Omental fat pad (tissue), 3 donors: ENCODE measurements at regions not wholly inside any gene's neighbourhood (a gene's known extent, or its start where the extent isn't known, plus 50 kb on each side); places are given as distances from the start of the nearest gene placed in this dataset.
"Not testable (repeated sequence)": the region's sequence is repeated elsewhere in the genome, so short reads cannot be mapped to it uniquely, and the experiment has no call there.

Experiments used
- ATAC-seq: fragments of 150-250 bp; one replicate; pipeline ENCODE4 v1.9.1; 2016; ENCODE audit warnings: mild to moderate bottlenecking, moderate library complexity; ENCODE audit not compliant: low FRiP score
- DNase-seq: peaks from one replicate; pipeline ENCODE4 v3.0.0-alpha.2; 2019; ENCODE audit warnings: low spot score
- TF ChIP-seq, protein P1 (sequence below), 3 donors: fragments of 450-650 bp; IDR thresholded peaks; one replicate each; pipeline ENCODE4 v1.5.1; 2016 to 2017; ENCODE audit warnings: antibody characterized with exemption in 3 of 3, mild to moderate bottlenecking in 3 of 3, moderate library complexity in 2 of 3

DNA sequence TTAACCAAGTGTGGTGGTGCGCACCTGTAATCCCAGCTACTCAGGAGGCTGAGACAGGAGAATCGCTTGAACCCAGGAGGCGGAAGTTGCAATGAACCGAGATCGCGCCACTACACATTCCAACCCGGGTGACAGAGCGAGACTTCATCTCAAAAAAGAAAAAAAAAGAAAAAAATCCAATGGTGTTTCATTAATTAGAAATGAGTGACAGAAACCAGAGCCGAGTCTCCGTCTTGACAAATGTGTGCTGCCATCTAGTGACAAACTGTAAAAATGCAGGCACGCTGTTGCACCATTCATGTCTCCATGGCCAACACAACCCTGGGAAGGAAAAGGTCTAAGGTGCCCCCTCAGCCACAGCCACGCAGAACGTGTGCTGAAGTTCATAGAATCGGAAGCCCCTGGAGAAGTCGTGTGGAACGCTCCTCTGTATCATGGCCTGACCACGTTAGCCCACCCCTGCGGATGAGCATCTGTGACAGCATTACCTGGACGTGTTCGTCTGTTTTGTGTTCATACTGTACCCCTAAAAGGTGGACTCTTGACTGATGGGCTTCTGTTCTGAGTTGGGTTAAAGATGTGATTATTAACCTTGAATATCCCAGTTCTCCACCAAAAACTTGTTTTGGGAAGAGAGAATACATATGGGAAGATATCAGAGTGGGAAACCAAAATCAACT, 94.9 kb downstream of the LYZL2 start:
- peak; percentile 70 for DNase-seq
- TF ChIP-seq, protein P1, sequence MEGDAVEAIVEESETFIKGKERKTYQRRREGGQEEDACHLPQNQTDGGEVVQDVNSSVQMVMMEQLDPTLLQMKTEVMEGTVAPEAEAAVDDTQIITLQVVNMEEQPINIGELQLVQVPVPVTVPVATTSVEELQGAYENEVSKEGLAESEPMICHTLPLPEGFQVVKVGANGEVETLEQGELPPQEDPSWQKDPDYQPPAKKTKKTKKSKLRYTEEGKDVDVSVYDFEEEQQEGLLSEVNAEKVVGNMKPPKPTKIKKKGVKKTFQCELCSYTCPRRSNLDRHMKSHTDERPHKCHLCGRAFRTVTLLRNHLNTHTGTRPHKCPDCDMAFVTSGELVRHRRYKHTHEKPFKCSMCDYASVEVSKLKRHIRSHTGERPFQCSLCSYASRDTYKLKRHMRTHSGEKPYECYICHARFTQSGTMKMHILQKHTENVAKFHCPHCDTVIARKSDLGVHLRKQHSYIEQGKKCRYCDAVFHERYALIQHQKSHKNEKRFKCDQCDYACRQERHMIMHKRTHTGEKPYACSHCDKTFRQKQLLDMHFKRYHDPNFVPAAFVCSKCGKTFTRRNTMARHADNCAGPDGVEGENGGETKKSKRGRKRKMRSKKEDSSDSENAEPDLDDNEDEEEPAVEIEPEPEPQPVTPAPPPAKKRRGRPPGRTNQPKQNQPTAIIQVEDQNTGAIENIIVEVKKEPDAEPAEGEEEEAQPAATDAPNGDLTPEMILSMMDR (IDR thresholded peaks at IDR 0.05) = peak in 1 of 3 donors; percentile 83

DNA sequence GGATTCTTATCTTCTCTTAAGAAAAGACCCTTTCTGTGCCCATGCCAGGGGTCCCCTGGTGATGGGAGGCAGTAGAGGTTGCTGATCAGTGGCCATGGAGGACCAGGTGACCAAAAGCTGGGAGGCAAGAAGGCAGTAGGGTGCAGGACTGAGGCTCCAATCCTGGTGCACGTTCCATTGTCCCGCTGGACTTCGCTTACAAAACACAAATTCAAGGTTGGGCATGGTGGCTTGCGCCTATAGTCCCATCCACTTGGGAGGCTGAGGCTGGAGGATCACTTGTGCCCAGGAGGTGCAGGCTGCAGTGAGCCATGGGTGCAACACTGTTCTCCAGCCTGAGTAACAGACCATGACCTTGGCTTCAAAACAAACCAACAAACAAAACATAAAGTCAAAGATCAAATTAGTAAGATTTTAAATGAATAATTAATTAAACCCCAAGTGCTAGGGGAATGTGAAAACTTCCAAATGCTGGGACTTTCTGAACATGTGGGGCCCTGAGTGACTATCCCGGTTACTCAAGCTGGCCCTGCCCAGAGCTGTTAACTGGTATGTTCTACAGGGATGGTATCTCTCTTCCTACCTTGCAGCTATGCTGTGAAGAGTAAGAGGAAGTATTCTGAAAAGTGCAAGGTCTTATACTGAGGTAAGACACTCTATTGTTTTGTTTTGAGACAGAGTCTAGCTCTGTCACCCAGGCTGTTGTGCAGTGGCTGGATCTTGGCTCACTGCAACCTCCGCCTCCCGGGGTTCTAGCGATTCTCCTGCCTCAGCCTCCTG, 97.6 kb downstream of the LYZL2 start:
- DNase-seq = no peak
- no peak for ATAC-seq
- TF ChIP-seq, protein P1 (IDR thresholded peaks at IDR 0.05) = no peak

More for the DNA sequence above, 94.9 kb downstream of the LYZL2 start:
- ATAC-seq = peak; percentile 69

DNA sequence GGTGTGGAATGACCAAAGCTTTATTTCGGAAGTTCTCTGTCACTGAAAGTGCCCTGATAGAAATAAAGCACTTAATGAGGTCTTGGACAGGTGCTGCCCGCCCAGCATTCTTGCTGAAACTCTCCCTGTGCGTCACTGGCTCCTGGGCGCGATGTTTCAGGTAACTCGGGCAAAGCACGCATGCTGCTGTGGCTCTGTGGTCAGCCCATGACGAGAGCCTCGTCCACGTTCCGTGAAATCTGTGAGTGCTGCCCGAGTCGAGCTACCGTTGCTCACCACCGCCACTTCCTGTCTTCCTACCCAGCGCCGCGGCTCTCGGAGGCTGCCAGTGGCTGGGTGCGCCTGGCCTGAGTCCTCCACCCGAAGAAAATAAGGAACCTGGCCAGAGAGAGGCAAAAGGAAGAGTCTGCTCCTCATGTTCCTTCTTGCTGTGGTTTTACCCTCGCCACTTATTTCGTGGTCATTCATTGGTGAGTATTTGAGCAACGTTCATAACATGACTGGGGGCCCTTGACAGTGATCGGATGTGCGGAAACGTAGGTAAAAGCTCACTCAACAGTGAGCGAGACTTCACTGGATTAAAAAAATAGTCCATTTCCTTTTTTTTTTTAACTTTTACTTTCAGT, 95.5 kb downstream of the MAP3K8 start:
- ATAC-seq (no peak), DNase-seq (no peak)
- TF ChIP-seq, protein P1 (IDR thresholded peaks at IDR 0.05) = no peak

DNA sequence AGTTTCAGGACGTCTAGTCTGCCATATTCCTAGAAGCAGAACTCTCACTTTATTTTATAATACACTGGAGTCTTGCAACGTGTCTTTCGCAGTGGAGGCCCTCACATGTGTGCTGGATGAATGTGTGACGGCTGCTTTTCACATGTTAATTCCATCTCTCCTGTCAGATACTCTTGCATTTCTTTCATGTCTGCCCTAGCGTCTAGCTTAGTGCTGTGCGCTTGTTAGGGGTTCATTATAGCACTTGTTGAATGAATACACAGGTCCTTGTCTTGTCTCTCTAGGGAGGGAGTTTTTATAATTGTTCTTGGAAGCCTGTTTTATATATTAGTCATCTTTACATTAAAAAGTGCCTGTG, 94.4 kb downstream of the MAP3K8 start:
- DNase-seq (no peak), ATAC-seq (no peak)
- TF ChIP-seq, protein P1 (IDR thresholded peaks at IDR 0.05) = no peak

DNA sequence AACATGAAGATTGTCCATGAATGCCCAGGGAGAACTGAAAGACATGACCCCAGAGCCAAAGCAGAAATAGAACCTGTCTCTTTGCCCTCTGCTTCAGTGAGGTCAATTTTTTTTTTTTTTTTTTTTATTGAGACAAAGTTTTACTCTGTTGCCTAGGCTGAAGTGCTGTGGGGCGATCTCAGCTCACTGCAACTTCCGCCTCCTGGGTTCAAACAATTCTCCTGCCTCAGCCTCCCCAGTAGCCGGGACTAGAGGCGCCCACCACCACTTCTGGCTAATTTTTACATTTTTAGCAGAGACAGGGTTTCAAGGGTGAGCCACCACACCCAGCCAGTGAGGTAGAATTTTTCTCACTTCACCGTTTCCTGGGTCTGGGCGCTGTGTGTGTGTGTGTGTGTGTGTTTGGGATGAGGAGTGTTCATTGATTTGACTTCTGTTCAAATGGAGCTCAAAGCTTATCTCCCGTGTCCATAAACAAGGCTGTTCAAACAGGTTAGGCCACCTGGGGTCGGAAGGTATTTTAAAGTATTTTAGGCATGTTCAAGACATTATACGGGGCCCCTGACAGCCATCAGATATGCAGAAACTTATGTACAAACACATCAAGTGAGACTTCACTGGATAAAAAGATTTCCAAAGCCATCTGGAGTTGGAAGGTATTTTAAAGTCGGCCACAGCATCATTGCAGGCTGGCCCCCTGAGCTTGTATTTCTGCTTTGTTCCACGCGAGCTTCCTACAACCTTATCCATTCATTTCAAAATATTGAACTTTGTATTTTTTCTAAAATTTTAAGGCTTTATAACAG, 93.8 kb downstream of the MAP3K8 start:
- DNase-seq = no peak
- TF ChIP-seq, protein P1 (IDR thresholded peaks at IDR 0.05) = no peak
- no peak for ATAC-seq

DNA sequence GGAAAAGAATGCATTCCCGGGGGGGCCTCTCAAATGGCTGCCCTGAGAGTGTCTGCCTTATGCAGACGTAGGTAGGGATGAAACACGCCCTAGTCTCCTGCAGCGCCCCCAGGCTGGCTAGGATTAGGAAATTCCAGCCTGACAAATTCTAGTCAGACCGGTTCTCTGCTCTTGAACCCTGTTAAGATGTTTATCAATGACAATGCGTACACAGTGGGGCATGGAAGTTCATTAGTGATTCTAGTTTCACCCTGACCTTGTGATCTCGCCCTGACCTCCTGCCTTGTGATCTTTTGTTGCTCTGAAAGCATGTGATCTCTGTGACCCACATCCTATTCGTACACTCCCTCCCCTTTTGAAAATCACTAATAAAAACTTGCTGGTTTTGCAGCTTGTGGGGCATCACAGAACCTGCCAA, 88.7 kb downstream of the MAP3K8 start:
- ATAC-seq, DNase-seq: not testable (repeated sequence)

DNA sequence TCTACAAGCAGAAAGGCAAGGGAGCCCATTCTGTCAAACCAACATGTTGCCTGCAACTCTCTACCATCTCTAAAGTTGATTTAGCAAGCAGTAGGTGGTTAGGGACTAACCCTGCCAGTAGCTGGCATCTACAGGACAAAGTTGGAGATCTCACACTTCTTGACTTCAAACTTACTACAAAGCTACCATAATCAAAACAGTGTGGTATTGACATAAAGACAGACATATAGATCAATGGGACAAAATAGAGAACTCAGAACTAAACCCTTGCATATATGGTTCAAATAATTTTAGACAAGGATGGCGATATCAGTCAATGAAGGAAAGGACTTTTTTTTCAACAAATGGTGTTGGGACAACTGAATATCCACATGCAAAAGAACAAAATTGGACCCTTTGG, 84.9 kb downstream of the MAP3K8 start:
- TF ChIP-seq, protein P1 (IDR thresholded peaks at IDR 0.05) = no peak
- ATAC-seq (no peak), DNase-seq (no peak)
